Right lobe of liver (tissue), 6 donors: ENCODE measurements at regions not wholly inside any gene's neighbourhood (a gene's known extent, or its start where the extent isn't known, plus 50 kb on each side); places are given as distances from the start of the nearest gene placed in this dataset.
A peak's percentile ranks its signal among the peaks of the same experiment; 100 is the strongest.

ENCODE experiments used
- ATAC-seq, 4 donors: fragments of 200-7000 bp; cut with Tn5 transposase; one replicate each; pipeline ENCODE4 v1.9.1; 2020; ENCODE audit warnings: mild to moderate bottlenecking in 4 of 4, moderate library complexity in 4 of 4
- DNase-seq, 3 donors: peaks; one replicate each; pipeline ENCODE4 v3.0.0-alpha.2; 2020
- H3K27ac ChIP-seq, 3 donors: fragments of 200-600 bp; one replicate each; pipeline ENCODE4 v1.8.0; 2022
- H3K27me3 ChIP-seq, 2 donors: fragments of 200-600 bp; one replicate each; pipeline ENCODE4 v1.8.0; 2022
- H3K36me3 ChIP-seq, 4 donors: fragments of 200-600 bp; sonication (generic) in 1 of 4; one replicate each; pipeline versions ENCODE4 v1.5.1 to v1.8.0; 2017 to 2022; ENCODE audit warnings: control low read depth in 1 of 4
- H3K4me1 ChIP-seq, 4 donors: fragments of 200-600 bp; sonication (generic) in 1 of 4; one replicate each; pipeline versions ENCODE4 v1.5.1 to v1.8.0; 2017 to 2022; ENCODE audit warnings: control low read depth in 1 of 4
- H3K4me3 ChIP-seq, 3 donors: fragments of 200-600 bp; one replicate each; pipeline ENCODE4 v1.8.0; 2022
- H3K9me3 ChIP-seq, 4 donors: fragments of 200-600 bp; sonication (generic) in 1 of 4; one replicate each; pipeline versions ENCODE4 v1.5.1 to v1.8.0; 2017 to 2022; ENCODE audit warnings: control low read depth in 1 of 4
- POLR2A ChIP-seq: fragments of 450-650 bp; IDR thresholded peaks from one replicate; pipeline ENCODE4 v1.6.1; 2017; ENCODE audit warnings: antibody characterized with exemption, mild to moderate bottlenecking
- WGBS: methylation state at CpG from one replicate; pipeline ENCODE4 v1.1.6; 2018; ENCODE audit warnings: low coverage, low lambda C conversion rate; ENCODE audit not compliant: insufficient coverage; ENCODE audit errors: missing lambda C conversion rate; 5-methylcytosine and 5-hydroxymethylcytosine counted together
- intact Hi-C, 2 donors: fragments of 100-400 bp; cut with DNase I; formaldehyde crosslinking; loops; one replicate each; pipeline versions ENCODE4 v1.11.2 to v1.14.1; 2022
- TF ChIP-seq, protein P1 (sequence below), 4 donors: fragments of 200-600 bp in 3 of 4; fragments of 450-650 bp in 1 of 4; IDR thresholded peaks; one replicate each; pipeline versions ENCODE4 v1.5.1 to v1.8.0; 2016 to 2022; ENCODE audit warnings: antibody characterized with exemption in 4 of 4, mild to moderate bottlenecking in 2 of 4
- donor health status: DM: no; HTN: yes; CAD: no.
- donor health status: DM: no; HTN: no; CAD: no.
- donor health status: DM: no; HTN: no; CAD: no.
- donor health status: DM: no; HTN: yes; CAD: no.
- donor health status: DM: no; HTN: yes; CAD: no.

DNA sequence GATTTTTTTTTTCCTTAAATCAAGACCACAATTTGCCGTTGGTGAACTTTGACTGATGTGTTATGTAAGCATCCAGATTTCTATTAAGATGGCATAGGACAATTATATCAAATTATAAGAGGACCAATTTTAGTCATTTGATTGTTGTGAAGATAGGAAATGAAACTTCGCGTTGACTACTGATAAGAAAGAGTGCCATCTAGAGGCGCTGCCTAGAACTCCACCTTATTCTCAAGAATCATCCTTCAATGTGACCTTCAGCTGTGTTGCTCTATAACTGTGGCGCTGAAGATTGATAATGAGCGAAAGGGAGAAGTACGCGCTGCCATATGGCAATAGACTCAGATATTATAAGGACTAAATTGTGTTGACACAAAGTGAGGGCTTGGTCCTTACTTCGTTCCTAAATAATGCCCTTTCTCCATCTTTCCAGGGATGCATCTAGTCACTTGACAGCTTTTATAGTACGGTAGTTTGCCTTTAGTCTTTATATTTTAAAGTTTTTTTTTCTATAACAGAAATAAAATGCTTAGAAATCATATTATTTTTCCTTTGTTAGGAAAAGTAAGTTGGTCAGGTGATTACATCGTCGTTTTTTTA is 350.8 kb upstream of the STXBP6 start:
- intact Hi-C loops, result no loop called here
- WGBS, result 13% methylated on average over 12 of the region's 12 CpGs
- H3K27ac ChIP-seq, result no peak overlapping the region
- H3K27me3 ChIP-seq, result peaks cover 0 to 10% of the 10 kb centered on the region in 2 donors
- no peak for TF ChIP-seq POLR2A
- TF ChIP-seq, protein P1, sequence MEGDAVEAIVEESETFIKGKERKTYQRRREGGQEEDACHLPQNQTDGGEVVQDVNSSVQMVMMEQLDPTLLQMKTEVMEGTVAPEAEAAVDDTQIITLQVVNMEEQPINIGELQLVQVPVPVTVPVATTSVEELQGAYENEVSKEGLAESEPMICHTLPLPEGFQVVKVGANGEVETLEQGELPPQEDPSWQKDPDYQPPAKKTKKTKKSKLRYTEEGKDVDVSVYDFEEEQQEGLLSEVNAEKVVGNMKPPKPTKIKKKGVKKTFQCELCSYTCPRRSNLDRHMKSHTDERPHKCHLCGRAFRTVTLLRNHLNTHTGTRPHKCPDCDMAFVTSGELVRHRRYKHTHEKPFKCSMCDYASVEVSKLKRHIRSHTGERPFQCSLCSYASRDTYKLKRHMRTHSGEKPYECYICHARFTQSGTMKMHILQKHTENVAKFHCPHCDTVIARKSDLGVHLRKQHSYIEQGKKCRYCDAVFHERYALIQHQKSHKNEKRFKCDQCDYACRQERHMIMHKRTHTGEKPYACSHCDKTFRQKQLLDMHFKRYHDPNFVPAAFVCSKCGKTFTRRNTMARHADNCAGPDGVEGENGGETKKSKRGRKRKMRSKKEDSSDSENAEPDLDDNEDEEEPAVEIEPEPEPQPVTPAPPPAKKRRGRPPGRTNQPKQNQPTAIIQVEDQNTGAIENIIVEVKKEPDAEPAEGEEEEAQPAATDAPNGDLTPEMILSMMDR (IDR thresholded peaks at IDR 0.05), result peak; percentile 48 to 83 (median 81)
- H3K36me3 ChIP-seq, result no peaks in the 10 kb centered on the region
- H3K4me1 ChIP-seq, result no peaks in the 10 kb centered on the region
- H3K4me3 ChIP-seq, result no peak overlapping the region
- ATAC-seq, result peak; percentile 79 to 90 (median 84)
- DNase-seq, result no peak
- no peaks in the 10 kb centered on the region for H3K9me3 ChIP-seq

GRCh38 chr14:25396128-25396527 is 346.2 kb upstream of the STXBP6 start:
- H3K27ac ChIP-seq, result no peak overlapping the region
- no peak overlapping the region for H3K4me3 ChIP-seq
- no peaks in the 10 kb centered on the region for H3K4me1 ChIP-seq
- intact Hi-C loops, result no loop called here
- no peaks in the 10 kb centered on the region for H3K36me3 ChIP-seq
- no peak for TF ChIP-seq POLR2A
- TF ChIP-seq, protein P1 (IDR thresholded peaks at IDR 0.05), result no peak
- WGBS, result 27% methylated on average over 1 of the region's 1 CpG
- H3K27me3 ChIP-seq, result peaks cover 0 to 4% of the 10 kb centered on the region in 2 donors
- no peaks in the 10 kb centered on the region for H3K9me3 ChIP-seq
- DNase-seq (no peak), ATAC-seq (no peak)

DNA sequence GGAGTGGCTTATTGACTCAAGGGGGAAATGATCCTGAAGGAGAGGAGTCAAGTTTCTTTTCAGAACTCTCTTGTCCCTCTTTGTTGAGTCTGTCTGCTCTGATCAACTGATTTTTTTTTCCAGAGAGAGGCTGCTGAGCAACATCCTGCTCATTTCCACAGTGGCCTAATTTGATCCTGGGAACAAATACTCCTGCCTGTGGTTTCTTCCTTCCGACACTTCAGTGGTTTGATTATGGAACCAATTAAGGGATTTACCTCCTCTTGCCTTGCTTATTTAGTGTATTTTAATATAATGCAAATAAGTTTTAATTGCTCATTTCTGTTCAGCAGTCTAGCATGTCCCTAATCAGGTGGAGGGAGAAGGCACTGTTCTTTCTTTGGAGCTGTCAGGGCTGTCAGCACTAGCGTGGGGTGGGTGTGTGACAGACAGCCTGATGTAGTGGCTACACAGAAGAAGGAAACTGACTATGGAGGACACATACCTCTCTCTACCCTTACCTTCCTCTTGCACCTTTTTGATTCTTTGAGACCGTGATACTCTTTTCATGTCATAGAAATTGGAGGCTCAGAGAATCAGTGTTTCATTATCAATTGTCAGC is 344.9 kb upstream of the STXBP6 start:
- H3K9me3 ChIP-seq, result no peaks in the 10 kb centered on the region
- no peak overlapping the region for H3K4me3 ChIP-seq
- TF ChIP-seq, protein P1 (IDR thresholded peaks at IDR 0.05), result no peak
- no peak for TF ChIP-seq POLR2A
- intact Hi-C loops, result no loop called here
- H3K36me3 ChIP-seq, result no peaks in the 10 kb centered on the region
- 41% methylated on average over 3 of the region's 3 CpGs for WGBS
- H3K27me3 ChIP-seq, result no peaks in the 10 kb centered on the region
- no peak overlapping the region for H3K27ac ChIP-seq
- DNase-seq, result no peak
- no peaks in the 10 kb centered on the region for H3K4me1 ChIP-seq
- no peak for ATAC-seq

- TF ChIP-seq POLR2A, result no peak
- TF ChIP-seq, protein P1 (IDR thresholded peaks at IDR 0.05), result no peak
- H3K4me1 ChIP-seq, result no peaks in the 10 kb centered on the region
- no peak overlapping the region for H3K4me3 ChIP-seq
- ATAC-seq (no peak), DNase-seq (no peak)
- no peaks in the 10 kb centered on the region for H3K9me3 ChIP-seq
- intact Hi-C loops, result no loop called here
- H3K36me3 ChIP-seq, result no peaks in the 10 kb centered on the region
- H3K27ac ChIP-seq, result no peak overlapping the region
- H3K27me3 ChIP-seq, result no peaks in the 10 kb centered on the region
Measured at GRCh38 chr14:25394356-25394755, 344.4 kb upstream of the STXBP6 start.
